HEK293T (cell line): ENCODE measurements at regions not wholly inside any gene's neighbourhood (a gene's known extent, or its start where the extent isn't known, plus 50 kb on each side); places are given as distances from the start of the nearest gene placed in this dataset.
A peak's percentile ranks its signal among the peaks of the same experiment; 100 is the strongest.

ENCODE experiments used
- CTCF ChIA-PET: fragments of 350-600 bp; formaldehyde crosslinking; extraction: SDS; loops from one replicate; lab custom pipeline; 2021; ENCODE audit warnings: antibody characterized with exemption, inconsistent platforms; lab: Yijun Ruan, JAX
- POLR2A ChIA-PET: fragments of 350-600 bp; formaldehyde crosslinking; extraction: SDS; loops from one replicate; lab custom pipeline; 2020; ENCODE audit warnings: antibody characterized with exemption, inconsistent platforms; lab: Yijun Ruan, JAX
- DNase-seq: peaks from one replicate; pipeline ENCODE4 v3.0.0; 2012; ENCODE audit warnings: mixed read lengths; ENCODE audit errors: extremely low spot score
- ARNT ChIP-seq: fragments of 450-650 bp; IDR thresholded peaks from 2 replicates; pipeline ENCODE4 v1.6.1; 2017; ENCODE audit warnings: mild to moderate bottlenecking
- BHLHE40 ChIP-seq: fragments of 450-650 bp; IDR thresholded peaks from 2 replicates; pipeline ENCODE4 v1.6.1; 2016; ENCODE audit warnings: mild to moderate bottlenecking, moderate library complexity, borderline replicate concordance
- CTBP1 ChIP-seq: fragments of 450-650 bp; IDR thresholded peaks from 2 replicates; pipeline ENCODE4 v1.6.1; 2016; ENCODE audit warnings: borderline replicate concordance
- ELF4 ChIP-seq: fragments of 450-650 bp; IDR thresholded peaks from 2 replicates; pipeline ENCODE4 v1.6.1; 2017; ENCODE audit warnings: antibody characterized with exemption
- FOXA1 ChIP-seq: fragments of 450-650 bp; IDR thresholded peaks from 2 replicates; pipeline ENCODE4 v1.6.1; 2016; ENCODE audit warnings: mild to moderate bottlenecking
- FOXK2 ChIP-seq: fragments of 450-650 bp; IDR thresholded peaks from 2 replicates; pipeline ENCODE4 v1.6.1; 2016; ENCODE audit warnings: mild to moderate bottlenecking
- FOXM1 ChIP-seq: fragments of 450-650 bp; IDR thresholded peaks from 2 replicates; pipeline ENCODE4 v1.6.1; 2017; ENCODE audit warnings: mild to moderate bottlenecking, borderline replicate concordance
- HDGF ChIP-seq: fragments of 450-650 bp; IDR thresholded peaks from 2 replicates; pipeline ENCODE4 v1.6.1; 2017; ENCODE audit warnings: antibody characterized with exemption, borderline replicate concordance
- L3MBTL2 ChIP-seq: fragments of 450-650 bp; conservative IDR thresholded peaks from 2 replicates; pipeline ENCODE4 v1.6.1; 2016; ENCODE audit warnings: mild to moderate bottlenecking
- LEF1 ChIP-seq: fragments of 450-650 bp; IDR thresholded peaks from 2 replicates; pipeline ENCODE4 v1.6.1; 2017; ENCODE audit warnings: mild to moderate bottlenecking, borderline replicate concordance
- NFRKB ChIP-seq: fragments of 450-650 bp; IDR thresholded peaks from 2 replicates; pipeline ENCODE4 v1.6.1; 2016; ENCODE audit warnings: mild to moderate bottlenecking, moderate library complexity
- PKNOX1 ChIP-seq: fragments of 450-650 bp; IDR thresholded peaks from 2 replicates; pipeline ENCODE4 v1.6.1; 2016
- SP1 ChIP-seq: fragments of 450-650 bp; IDR thresholded peaks from 2 replicates; pipeline ENCODE4 v1.6.1; 2017
- SUZ12 ChIP-seq: fragments of 450-650 bp; IDR thresholded peaks from 2 replicates; pipeline ENCODE4 v1.6.1; 2016; ENCODE audit warnings: mild to moderate bottlenecking
- TARDBP ChIP-seq: fragments of 450-650 bp; IDR thresholded peaks from 2 replicates; pipeline ENCODE4 v1.6.1; 2016
- ZNF384 ChIP-seq: fragments of 450-650 bp; IDR thresholded peaks from 2 replicates; pipeline ENCODE4 v1.6.1; 2016

- ChIA-PET CTCF (no interaction called here), POLR2A (no interaction called here)
- DNase-seq: no peak
- TF ChIP-seq TARDBP: no peak
- TF ChIP-seq SUZ12: no peak
- no peak for TF ChIP-seq HDGF
- TF ChIP-seq FOXK2: no peak
- no peak for TF ChIP-seq ARNT
- TF ChIP-seq PKNOX1: no peak
- TF ChIP-seq LEF1: no peak
- no peak for TF ChIP-seq CTBP1
- no peak for TF ChIP-seq L3MBTL2
Measured at GRCh38 chr5:14954216-14954615, 82.6 kb upstream of the ANKH start.

GRCh38 chr5:14953075-14953607 lies 81.6 kb upstream of the ANKH start:
- CTCF ChIA-PET: no interaction called here
- POLR2A ChIA-PET: no interaction called here
- TF ChIP-seq FOXM1 (no peak), SP1 (no peak), HDGF (no peak)
- DNase-seq: no peak

GRCh38 chr5:14948383-14948782 lies 76.8 kb upstream of the ANKH start:
- no peak for TF ChIP-seq L3MBTL2
- no peak for TF ChIP-seq FOXM1
- no peak for TF ChIP-seq NFRKB
- no peak for TF ChIP-seq SP1
- TF ChIP-seq TARDBP: no peak
- POLR2A ChIA-PET: no interaction called here
- DNase-seq: no peak
- CTCF ChIA-PET: interaction anchor here (1.6 kb wide), 1 partner anchor 55 kb away, joined by 5 read pairs; no protein-coding TSS in a partner anchor

- DNase-seq: peak; percentile 29
- ChIA-PET CTCF (interaction anchor here (1.4 kb wide), 1 partner anchor 56 kb away, joined by 3 read pairs; no protein-coding TSS in a partner anchor), POLR2A (no interaction called here)
- no peak for TF ChIP-seq L3MBTL2
Measured at GRCh38 chr5:14946815-14947620, 75.4 kb upstream of the ANKH start.

GRCh38 chr5:14945450-14945849 lies 73.9 kb upstream of the ANKH start:
- ChIA-PET CTCF (interaction anchor here (0.7 to 1.4 kb wide), 2 partner anchors 58 to 1521 kb away, joined by 3 read pairs; no protein-coding TSS in a partner anchor), POLR2A (no interaction called here)
- TF ChIP-seq SUZ12 (no peak), LEF1 (no peak), SP1 (no peak), FOXK2 (no peak), NFRKB (no peak), HDGF (no peak), FOXM1 (no peak), TARDBP (no peak), CTBP1 (no peak)
- DNase-seq: no peak

GRCh38 chr5:14944996-14945395 lies 73.4 kb upstream of the ANKH start:
- DNase-seq: no peak
- TF ChIP-seq ZNF384 (no peak), LEF1 (no peak), FOXM1 (no peak), NFRKB (no peak), FOXA1 (no peak), HDGF (no peak), SUZ12 (no peak), TARDBP (no peak), BHLHE40 (no peak), FOXK2 (no peak), PKNOX1 (no peak), ARNT (no peak), ELF4 (no peak), CTBP1 (no peak), SP1 (no peak), L3MBTL2 (no peak)
- ChIA-PET POLR2A (no interaction called here), CTCF (interaction anchor here (0.7 kb wide), 1 partner anchor 1521 kb away, joined by 3 read pairs; no protein-coding TSS in a partner anchor)

GRCh38 chr5:14944350-14944739 lies 72.8 kb upstream of the ANKH start:
- ChIA-PET CTCF (no interaction called here), POLR2A (no interaction called here)
- TF ChIP-seq L3MBTL2: no peak
- TF ChIP-seq LEF1: no peak
- no peak for TF ChIP-seq ARNT
- no peak for TF ChIP-seq ZNF384
- no peak for TF ChIP-seq BHLHE40
- TF ChIP-seq PKNOX1: no peak
- no peak for TF ChIP-seq SP1
- TF ChIP-seq CTBP1: no peak
- no peak for TF ChIP-seq FOXK2
- no peak for TF ChIP-seq HDGF
- no peak for TF ChIP-seq SUZ12
- no peak for TF ChIP-seq FOXM1
- no peak for TF ChIP-seq TARDBP
- TF ChIP-seq FOXA1: no peak
- TF ChIP-seq ELF4: no peak
- DNase-seq: no peak
